ENCODE measurements at regions not wholly inside any gene's neighbourhood (a gene's known extent, or its start where the extent isn't known, plus 50 kb on each side); places are given as distances from the start of the nearest gene placed in this dataset.

DNA sequence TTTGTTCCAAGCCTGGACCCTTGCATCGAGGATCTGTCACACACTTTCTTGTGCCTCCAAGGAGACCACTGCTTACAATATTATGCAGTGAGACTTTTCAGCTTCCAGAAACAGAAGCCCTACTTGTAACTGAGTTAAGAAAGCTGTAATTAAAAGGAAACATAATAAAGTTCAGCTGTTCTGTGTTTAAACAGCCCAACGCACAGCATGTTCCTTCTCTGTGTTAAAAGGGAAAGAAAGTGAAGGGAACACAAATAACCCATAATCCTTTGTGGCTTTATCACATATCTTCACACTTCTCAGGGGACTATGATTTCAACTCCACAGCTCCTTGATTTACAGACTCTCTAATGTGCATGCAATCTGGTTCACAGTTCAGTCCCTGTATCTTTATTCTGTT, 200.3 kb upstream of the MTNR1B start:
- no peak overlapping the region for H4K91ac ChIP-seq (replicated peaks; ENCODE audit: insufficient read length, low read length)
- H3K79me1 ChIP-seq (ENCODE audit: low read depth, low read length) = no peaks in the 10 kb centered on the region
- no peak overlapping the region for H2BK20ac ChIP-seq (ENCODE audit: low read length)
- TF ChIP-seq SP2 (IDR thresholded peaks at IDR 0.05; ENCODE audit: low read length) (no peak), SRF (IDR thresholded peaks at IDR 0.05; ENCODE audit: low read depth, low read length) (no peak), EGR1 (IDR thresholded peaks at IDR 0.05; ENCODE audit: borderline replicate concordance, low read depth, low read length) (no peak), SIRT6 (IDR thresholded peaks at IDR 0.05; ENCODE audit: low read length) (no peak), SP4 (IDR thresholded peaks at IDR 0.05; ENCODE audit: low read length) (no peak)
- TF ChIP-seq, protein P1, sequence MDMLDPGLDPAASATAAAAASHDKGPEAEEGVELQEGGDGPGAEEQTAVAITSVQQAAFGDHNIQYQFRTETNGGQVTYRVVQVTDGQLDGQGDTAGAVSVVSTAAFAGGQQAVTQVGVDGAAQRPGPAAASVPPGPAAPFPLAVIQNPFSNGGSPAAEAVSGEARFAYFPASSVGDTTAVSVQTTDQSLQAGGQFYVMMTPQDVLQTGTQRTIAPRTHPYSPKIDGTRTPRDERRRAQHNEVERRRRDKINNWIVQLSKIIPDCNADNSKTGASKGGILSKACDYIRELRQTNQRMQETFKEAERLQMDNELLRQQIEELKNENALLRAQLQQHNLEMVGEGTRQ (IDR thresholded peaks at IDR 0.05; ENCODE audit: low read length) = no peak
- ChIA-PET POLR2A (ENCODE audit: partially characterized antibody) (no interaction called here), CTCF (ENCODE audit: partially characterized antibody) (interaction anchor here (1.0 kb wide), 2 partner anchors 9 to 33 kb away, joined by 3 to 4 read pairs; no protein-coding TSS in a partner anchor)
- 88% methylated on average over 2 of the region's 2 CpGs; no CpG with 5 or more reads in 1 of the 2 experiments for WGBS, 2 experiments (ENCODE audit: extremely low coverage in 1 of 2, insufficient coverage in 1 of 2, insufficient read length in 1 of 2, insufficient replicate concordance in 2 of 2, low coverage in 1 of 2, low lambda C conversion rate in 2 of 2, missing lambda C conversion rate in 1 of 2)
- H4K8ac ChIP-seq (ENCODE audit: extremely low read depth, insufficient read depth, low read length) = no peak overlapping the region
- no peak overlapping the region for H3K9ac ChIP-seq (replicated peaks in 1 of 4; ENCODE audit: extremely low read depth in 1 of 4, low read depth in 3 of 4, low read length in 3 of 4)
- DNase-seq (ENCODE audit: low read depth in 1 of 2, low spot score in 2 of 2) (no peak), FAIRE-seq (no peak)
- no peak overlapping the region for H3K23ac ChIP-seq (ENCODE audit: insufficient read length)
- no peak overlapping the region for H2BK5ac ChIP-seq (ENCODE audit: low read depth, low read length)
- no peak overlapping the region for H3K27ac ChIP-seq (ENCODE audit: low read depth, low read length)
- H3K27me3 ChIP-seq (replicated peaks in 1 of 4; ENCODE audit: control insufficient read depth in 3 of 4, extremely low read depth in 1 of 4, insufficient read depth in 3 of 4, low read length in 3 of 4) = no peaks in the 10 kb centered on the region
- no peak overlapping the region for H2BK12ac ChIP-seq (ENCODE audit: low read depth, low read length)
- H2AFZ ChIP-seq (ENCODE audit: low read length) = no peak overlapping the region
- no peaks in the 10 kb centered on the region for H3K36me3 ChIP-seq (ENCODE audit: control insufficient read depth in 2 of 4, insufficient read depth in 4 of 4, low read length in 3 of 4)
- no peak overlapping the region for H3K56ac ChIP-seq (replicated peaks; ENCODE audit: insufficient read length, low read depth, low read length)
- H2BK120ac ChIP-seq (replicated peaks; ENCODE audit: low read depth, low read length) = no peak overlapping the region
- no peak overlapping the region for H2BK15ac ChIP-seq (ENCODE audit: low read length)
- no peaks in the 10 kb centered on the region for H3K9me3 ChIP-seq (ENCODE audit: insufficient read depth in 2 of 2, low read depth in 1 of 2, low read length in 1 of 2)
- H3K4me2 ChIP-seq (ENCODE audit: insufficient read depth in 1 of 2, low read depth in 2 of 2, low read length in 2 of 2) = no peak overlapping the region
- H4K20me1 ChIP-seq (replicated peaks in 1 of 2; ENCODE audit: control insufficient read depth in 1 of 2, insufficient read depth in 2 of 2, low read length in 2 of 2) = no peaks in the 10 kb centered on the region
- no peak overlapping the region for H3K14ac ChIP-seq (ENCODE audit: insufficient read length)
- no peak overlapping the region for H3K4me3 ChIP-seq (ENCODE audit: extremely low read depth in 1 of 4, insufficient read depth in 2 of 4, low read depth in 3 of 4, low read length in 4 of 4)
- no peak overlapping the region for H4K5ac ChIP-seq (ENCODE audit: insufficient read length, low read depth, low read length)
- H3K23me2 ChIP-seq (ENCODE audit: low read depth, low read length) = no peaks in the 10 kb centered on the region
- H3K4me1 ChIP-seq (replicated peaks in 1 of 4; ENCODE audit: control insufficient read depth in 3 of 4, insufficient read depth in 4 of 4, low read length in 3 of 4) = peaks cover 0 to 4% (median 0%) of the 10 kb centered on the region in 4 experiments; a peak in 2 of 7 replicates
- no peak overlapping the region for H2AK5ac ChIP-seq (ENCODE audit: low read depth, low read length)
- no peak overlapping the region for H3K18ac ChIP-seq (ENCODE audit: extremely low read depth, low read length)
- H3K79me2 ChIP-seq (ENCODE audit: control insufficient read depth in 1 of 2, insufficient read depth in 2 of 2, low read length in 2 of 2) = no peaks in the 10 kb centered on the region
- no peak overlapping the region for H3K4ac ChIP-seq (replicated peaks; ENCODE audit: insufficient read length, low read depth, low read length)
